HL-60 (cell line): ENCODE measurements at regions not wholly inside any gene's neighbourhood (a gene's known extent, or its start where the extent isn't known, plus 50 kb on each side); places are given as distances from the start of the nearest gene placed in this dataset.

Experiments used
- DNase-seq, 2 experiments: peaks; one replicate each; pipeline ENCODE4 v3.0.0-alpha.2; 2010 to 2020; ENCODE audit warnings: low read depth in 1 of 2, low spot score in 1 of 2
- H3K27ac ChIP-seq: fragments of 250-450 bp; sonication (Bioruptor Pico); replicated peaks from 2 replicates; pipeline ENCODE4 v1.5.1; 2020; ENCODE audit warnings: mild to moderate bottlenecking, moderate library complexity
- H3K27me3 ChIP-seq: fragments of 250-450 bp; sonication (Bioruptor Pico); 2 replicates; pipeline ENCODE4 v1.5.1; 2021; ENCODE audit warnings: mild to moderate bottlenecking, moderate library complexity; ENCODE audit not compliant: insufficient read depth, poor library complexity, severe bottlenecking
- H3K4me3 ChIP-seq: replicated peaks from 2 replicates; pipeline ENCODE4 v1.5.1; 2011; ENCODE audit warnings: mild to moderate bottlenecking, control low read depth, low read length; ENCODE audit not compliant: insufficient read depth
- CTCF ChIP-seq: IDR thresholded peaks from one replicate; pipeline ENCODE4 v1.5.1; 2011; ENCODE audit warnings: low read length, control low read depth, inconsistent platforms; ENCODE audit not compliant: insufficient read depth
- GABPA ChIP-seq: IDR thresholded peaks from 2 replicates; pipeline ENCODE4 v1.6.1; 2012; ENCODE audit warnings: low read depth
- POLR2AphosphoS5 ChIP-seq: IDR thresholded peaks from 2 replicates; pipeline ENCODE4 v1.6.1; 2012; ENCODE audit warnings: low read depth
- SPI1 ChIP-seq: IDR thresholded peaks from 2 replicates; pipeline ENCODE4 v1.6.1; 2012; ENCODE audit warnings: low read depth, mild to moderate bottlenecking, borderline replicate concordance
- TF ChIP-seq, protein P1 (sequence below): IDR thresholded peaks from 2 replicates; pipeline ENCODE4 v1.6.1; 2012; ENCODE audit warnings: low read depth; ENCODE audit not compliant: insufficient replicate concordance

DNA sequence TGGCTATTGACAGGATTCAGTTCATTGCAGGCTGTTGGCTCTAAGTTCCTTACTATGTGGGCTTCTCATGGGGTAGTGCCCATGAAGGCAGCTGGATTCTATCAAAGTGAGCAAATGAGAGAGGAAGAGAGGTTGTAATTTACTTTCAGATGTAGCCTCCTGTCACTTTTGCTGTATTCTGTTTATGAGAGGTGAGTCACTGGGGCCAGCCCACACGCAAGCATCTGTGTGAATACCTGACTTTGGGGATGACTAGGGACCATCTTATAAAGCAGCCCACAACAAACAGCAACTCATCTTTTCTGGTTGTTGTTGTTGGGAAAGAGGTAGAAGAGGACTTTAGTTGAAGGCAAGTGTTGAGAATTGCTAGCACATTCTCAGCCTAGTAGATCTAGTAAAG is 506.3 kb upstream of the GRM7 start:
- no peak overlapping the region for H3K27ac ChIP-seq
- DNase-seq, result no peak
- H3K27me3 ChIP-seq, result no peaks in the 10 kb centered on the region
- TF ChIP-seq GABPA, result no peak
- no peak for TF ChIP-seq CTCF
- TF ChIP-seq SPI1, result no peak
- no peak for TF ChIP-seq POLR2AphosphoS5
- TF ChIP-seq, protein P1, sequence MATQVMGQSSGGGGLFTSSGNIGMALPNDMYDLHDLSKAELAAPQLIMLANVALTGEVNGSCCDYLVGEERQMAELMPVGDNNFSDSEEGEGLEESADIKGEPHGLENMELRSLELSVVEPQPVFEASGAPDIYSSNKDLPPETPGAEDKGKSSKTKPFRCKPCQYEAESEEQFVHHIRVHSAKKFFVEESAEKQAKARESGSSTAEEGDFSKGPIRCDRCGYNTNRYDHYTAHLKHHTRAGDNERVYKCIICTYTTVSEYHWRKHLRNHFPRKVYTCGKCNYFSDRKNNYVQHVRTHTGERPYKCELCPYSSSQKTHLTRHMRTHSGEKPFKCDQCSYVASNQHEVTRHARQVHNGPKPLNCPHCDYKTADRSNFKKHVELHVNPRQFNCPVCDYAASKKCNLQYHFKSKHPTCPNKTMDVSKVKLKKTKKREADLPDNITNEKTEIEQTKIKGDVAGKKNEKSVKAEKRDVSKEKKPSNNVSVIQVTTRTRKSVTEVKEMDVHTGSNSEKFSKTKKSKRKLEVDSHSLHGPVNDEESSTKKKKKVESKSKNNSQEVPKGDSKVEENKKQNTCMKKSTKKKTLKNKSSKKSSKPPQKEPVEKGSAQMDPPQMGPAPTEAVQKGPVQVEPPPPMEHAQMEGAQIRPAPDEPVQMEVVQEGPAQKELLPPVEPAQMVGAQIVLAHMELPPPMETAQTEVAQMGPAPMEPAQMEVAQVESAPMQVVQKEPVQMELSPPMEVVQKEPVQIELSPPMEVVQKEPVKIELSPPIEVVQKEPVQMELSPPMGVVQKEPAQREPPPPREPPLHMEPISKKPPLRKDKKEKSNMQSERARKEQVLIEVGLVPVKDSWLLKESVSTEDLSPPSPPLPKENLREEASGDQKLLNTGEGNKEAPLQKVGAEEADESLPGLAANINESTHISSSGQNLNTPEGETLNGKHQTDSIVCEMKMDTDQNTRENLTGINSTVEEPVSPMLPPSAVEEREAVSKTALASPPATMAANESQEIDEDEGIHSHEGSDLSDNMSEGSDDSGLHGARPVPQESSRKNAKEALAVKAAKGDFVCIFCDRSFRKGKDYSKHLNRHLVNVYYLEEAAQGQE, result no peak
- no peak overlapping the region for H3K4me3 ChIP-seq

- no peak for DNase-seq
- Histone ChIP-seq H3K4me3 (no peak overlapping the region), H3K27me3 (no peaks in the 10 kb centered on the region), H3K27ac (no peak overlapping the region)
- TF ChIP-seq POLR2AphosphoS5, result no peak
- TF ChIP-seq GABPA, result no peak
- TF ChIP-seq CTCF, result no peak
- TF ChIP-seq, protein P1, result no peak
- no peak for TF ChIP-seq SPI1
These were observed 498.5 kb upstream of the GRM7 start for GRCh38 chr3:6362406-6362805.

- no peak for TF ChIP-seq POLR2AphosphoS5
- TF ChIP-seq, protein P1, result no peak
- DNase-seq, result no peak
- H3K4me3 ChIP-seq, result no peak overlapping the region
These were observed 493.7 kb upstream of the GRM7 start for GRCh38 chr3:6367171-6367570.

DNA sequence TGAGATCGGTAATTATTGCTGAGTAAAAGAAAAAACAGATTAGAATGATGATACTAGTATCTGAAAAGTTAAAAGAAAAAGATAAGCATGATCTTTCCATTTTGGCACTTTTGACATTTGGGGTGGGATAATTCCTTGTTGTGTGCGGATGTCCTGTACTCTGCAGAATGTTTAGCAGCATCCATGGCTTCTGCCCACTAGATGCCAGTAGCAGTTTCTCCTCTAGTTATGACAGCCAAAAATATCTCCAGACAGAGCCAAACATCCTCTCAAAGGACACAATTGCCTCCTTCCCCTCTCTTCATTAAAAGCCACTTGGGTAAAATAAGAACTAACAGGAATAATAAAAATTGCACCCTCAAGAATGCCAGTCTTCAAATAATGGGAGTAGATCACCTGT is 468.8 kb upstream of the GRM7 start:
- no peak overlapping the region for H3K4me3 ChIP-seq
- DNase-seq, result no peak
- no peak for TF ChIP-seq SPI1
- TF ChIP-seq, protein P1, result no peak
- no peak for TF ChIP-seq GABPA
- TF ChIP-seq POLR2AphosphoS5, result no peak
- TF ChIP-seq CTCF, result no peak
- no peaks in the 10 kb centered on the region for H3K27me3 ChIP-seq
- H3K27ac ChIP-seq, result no peak overlapping the region

More at GRCh38 chr3:6367171-6367570, 493.7 kb upstream of the GRM7 start:
- H3K27me3 ChIP-seq, result no peaks in the 10 kb centered on the region
- no peak overlapping the region for H3K27ac ChIP-seq
